A673 (cell line): ENCODE measurements at regions not wholly inside any gene's neighbourhood (a gene's known extent, or its start where the extent isn't known, plus 50 kb on each side); places are given as distances from the start of the nearest gene placed in this dataset.
"Not testable (repeated sequence)": the region's sequence is repeated elsewhere in the genome, so short reads cannot be mapped to it uniquely, and the experiment has no call there.

Experiments
- CTCF ChIP-seq: fragments of 300-800, 200-600 bp; sonication (generic); conservative IDR thresholded peaks from 2 replicates; pipeline ENCODE4 v1.5.1; 2017; ENCODE audit warnings: low read depth, mild to moderate bottlenecking, antibody characterized with exemption, low read length, moderate library complexity, mixed read lengths
- EZH2 ChIP-seq: fragments of 200-600 bp; sonication (generic); IDR thresholded peaks from 2 replicates; pipeline ENCODE4 v1.6.1; 2017; ENCODE audit warnings: borderline replicate concordance, low read depth, mild to moderate bottlenecking, mixed read lengths, antibody characterized with exemption, low read length; ENCODE audit not compliant: poor library complexity, severe bottlenecking

- not testable (repeated sequence) for TF ChIP-seq CTCF, EZH2
Observed at GRCh38 chrX:22866801-22867200, 133.0 kb upstream of the DDX53 start.
